GM21529 (cell line): ENCODE measurements at regions not wholly inside any gene's neighbourhood (a gene's known extent, or its start where the extent isn't known, plus 50 kb on each side); places are given as distances from the start of the nearest gene placed in this dataset.
"Not testable (repeated sequence)": the region's sequence is repeated elsewhere in the genome, so short reads cannot be mapped to it uniquely, and the experiment has no call there.

Source experiments
- ATAC-seq: cut with Tn5 transposase; IDR thresholded peaks from one replicate; pipeline ENCODE4 v1.9.1; 2021; ENCODE audit not compliant: unreplicated experiment

- no peak for ATAC-seq
These were observed 115.0 kb upstream of the SLIT3 start for GRCh38 chr5:169415948-169416347.

DNA sequence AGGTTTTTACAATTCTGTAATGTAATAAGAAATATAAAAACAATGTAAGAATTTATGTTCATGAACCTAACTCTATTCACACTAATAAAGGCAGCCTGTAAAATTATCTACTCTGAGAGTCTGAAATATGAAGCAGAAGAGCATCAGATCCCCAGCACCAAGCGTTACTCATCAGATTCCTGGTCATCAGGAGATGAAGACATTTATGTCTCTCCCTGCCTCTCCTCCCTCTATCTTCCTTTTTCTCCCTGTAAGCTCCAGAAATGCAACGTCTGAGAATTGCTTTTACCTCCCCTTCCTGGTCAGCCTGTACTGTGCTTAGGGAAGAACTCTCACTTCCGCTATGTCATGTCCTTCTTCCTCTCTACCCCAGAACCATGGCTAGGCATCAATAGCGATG lies 114.4 kb upstream of the SLIT3 start:
- no peak for ATAC-seq

GRCh38 chr5:169413416-169413815 lies 112.5 kb upstream of the SLIT3 start:
- no peak for ATAC-seq

DNA sequence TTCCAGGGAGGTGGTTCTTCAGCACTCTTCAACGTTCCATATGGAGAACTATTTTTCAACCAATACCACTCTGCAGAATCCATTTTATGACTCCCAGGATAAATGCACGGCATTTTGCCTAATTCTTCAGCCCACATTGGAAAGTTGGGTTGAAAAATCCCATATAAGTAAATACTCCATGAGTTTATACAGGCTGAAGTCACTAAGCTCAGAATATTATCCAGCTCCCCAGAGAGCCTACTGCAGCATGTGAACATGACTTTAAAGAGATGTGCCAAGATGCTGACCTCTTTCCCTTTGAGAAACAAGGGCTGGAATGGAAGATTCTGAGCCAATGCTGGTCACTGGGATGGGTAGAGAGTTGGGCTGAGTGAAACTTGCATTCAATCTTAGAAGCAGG lies 111.9 kb upstream of the SLIT3 start:
- ATAC-seq = no peak

DNA sequence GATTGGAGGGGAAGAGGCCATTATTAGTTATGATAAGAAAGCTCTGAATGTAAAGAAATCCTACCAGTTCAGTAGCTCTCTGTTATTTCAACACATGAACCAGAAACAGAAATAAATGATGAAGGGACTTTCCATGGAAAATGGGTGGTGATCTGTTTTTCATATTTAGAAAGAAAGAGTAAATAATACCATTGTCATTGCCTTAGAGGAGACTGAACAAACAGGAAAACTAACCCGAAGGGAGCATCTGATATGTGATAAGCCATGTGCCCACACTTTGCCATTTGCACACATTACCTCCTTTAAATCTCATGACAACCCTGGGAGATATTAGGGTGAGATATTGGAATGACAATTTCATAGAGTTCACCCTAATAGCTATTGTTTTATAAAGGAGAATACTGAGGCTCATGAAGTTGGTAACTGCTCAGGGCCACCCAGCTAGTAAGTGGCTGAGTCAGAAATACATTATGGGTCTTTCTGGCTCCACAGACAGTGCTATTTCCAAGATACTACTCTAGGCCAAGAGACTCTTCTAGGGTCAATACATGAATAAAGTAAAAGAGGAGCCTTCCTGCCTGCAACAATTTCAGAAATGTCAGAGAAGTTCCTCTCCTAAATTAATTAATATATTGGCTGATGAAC lies 111.0 kb upstream of the SLIT3 start:
- ATAC-seq = no peak

DNA sequence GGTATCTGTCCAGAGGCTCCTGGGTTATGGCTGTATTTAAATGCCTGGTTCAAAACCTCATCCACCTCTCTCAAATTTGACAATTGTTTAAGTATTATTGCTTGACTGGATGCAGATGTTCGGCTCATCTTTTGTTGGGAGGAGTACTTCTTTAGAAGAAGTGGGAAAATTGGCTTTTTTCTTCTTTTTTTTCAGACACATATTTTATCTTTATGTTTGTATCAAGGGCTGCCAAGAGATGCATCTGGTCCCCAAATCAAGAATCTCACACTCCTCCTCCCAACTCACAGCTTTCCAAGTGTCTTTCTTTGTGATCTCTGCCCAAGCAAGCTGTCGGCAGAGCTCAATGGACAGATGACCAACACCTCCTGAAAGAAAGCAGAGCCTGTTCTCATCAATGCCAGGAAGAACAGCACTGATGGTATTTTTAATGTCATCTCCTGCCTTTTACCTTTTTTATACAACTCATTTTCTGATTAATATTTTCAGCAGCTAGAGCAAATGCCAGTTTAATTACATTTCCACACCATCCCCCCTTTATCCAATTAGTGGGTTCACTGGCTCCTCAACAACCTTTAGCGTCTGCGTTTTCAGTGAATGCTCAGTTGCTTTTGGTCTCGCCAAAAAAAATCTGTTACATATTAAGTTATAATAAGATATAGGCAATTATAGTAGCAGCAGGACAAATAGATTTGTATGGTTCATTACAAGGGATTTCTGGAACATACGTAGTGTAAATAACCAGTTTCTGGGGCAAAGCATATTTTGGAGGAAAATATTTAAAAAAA lies 110.3 kb upstream of the SLIT3 start:
- no peak for ATAC-seq

GRCh38 chr5:169408731-169409130 lies 107.8 kb upstream of the SLIT3 start:
- no peak for ATAC-seq

GRCh38 chr5:169408171-169408570 lies 107.2 kb upstream of the SLIT3 start:
- no peak for ATAC-seq

DNA sequence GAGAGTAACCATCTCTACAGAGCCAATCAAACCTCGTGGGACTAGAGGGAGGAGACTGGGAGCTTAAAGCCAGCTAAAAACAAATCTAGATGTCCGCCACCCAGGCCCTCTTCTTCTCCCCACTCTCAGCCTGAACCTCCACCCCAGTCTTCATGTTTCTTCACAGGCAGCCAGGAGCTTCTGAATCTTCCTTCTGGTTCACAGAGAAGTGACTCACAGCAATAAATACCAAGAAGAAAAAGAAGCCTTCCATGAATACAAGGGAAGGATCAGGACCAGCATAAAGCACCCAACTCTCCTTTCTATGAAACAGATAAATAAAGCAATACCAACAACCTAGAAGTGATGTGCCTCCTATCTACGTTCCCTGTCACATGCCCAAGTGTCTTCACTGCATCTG lies 103.3 kb upstream of the SLIT3 start:
- ATAC-seq = no peak

DNA sequence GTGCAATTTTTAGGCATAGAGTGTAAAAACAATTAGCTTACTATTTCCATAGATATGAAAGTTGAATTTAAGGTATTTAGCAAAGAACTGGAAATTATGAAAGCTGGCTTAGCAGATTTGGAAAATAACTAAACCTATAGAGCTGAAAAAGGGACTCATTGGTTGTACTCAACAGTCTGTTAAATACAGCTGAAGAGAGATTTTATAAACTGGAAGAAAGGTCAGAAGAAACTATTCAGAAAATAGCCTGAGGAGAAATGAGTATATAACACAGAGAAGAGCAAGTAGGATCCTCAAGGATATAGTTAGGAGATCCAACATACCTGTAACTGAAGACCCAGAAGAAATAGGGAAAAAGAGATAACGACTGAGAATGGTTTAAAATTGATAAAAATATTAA lies 97.6 kb upstream of the SLIT3 start:
- no peak for ATAC-seq

DNA sequence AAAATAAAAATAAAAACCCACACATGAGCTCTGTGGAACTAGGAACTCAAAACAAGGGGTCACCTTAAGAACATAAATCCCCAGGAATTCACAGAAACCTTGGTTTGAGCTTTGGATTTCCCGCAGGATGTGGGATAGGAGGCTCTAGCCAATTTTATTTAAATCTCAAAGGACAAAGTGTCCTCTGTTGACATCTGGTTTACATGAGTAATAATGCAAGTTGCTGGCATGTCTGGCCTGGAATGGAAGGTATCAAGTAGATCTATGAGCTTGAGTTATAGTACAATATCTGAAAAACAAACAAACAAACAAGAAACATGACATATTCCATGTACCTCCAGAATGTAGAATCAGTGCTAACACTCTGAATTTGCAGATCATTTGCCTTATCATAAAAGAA lies 94.2 kb upstream of the SLIT3 start:
- ATAC-seq = no peak

DNA sequence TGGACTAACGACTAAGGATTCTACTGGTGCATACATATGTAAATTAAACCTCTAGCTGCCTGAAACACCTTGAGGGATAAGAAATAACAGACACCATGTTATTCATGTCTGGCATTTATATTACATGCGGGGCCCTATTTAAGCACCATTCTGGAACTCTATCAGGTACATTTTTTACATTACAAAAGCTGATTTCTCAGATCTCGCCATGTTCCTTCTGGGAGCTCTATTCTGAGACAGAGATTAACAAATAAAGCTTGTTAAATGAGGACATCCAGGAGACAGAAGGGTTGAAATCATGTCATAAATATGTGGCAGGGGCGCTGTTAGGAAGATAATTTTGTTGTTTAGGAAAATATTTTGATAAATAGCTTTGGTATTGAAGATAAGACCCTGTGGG lies 93.4 kb upstream of the SLIT3 start:
- ATAC-seq = no peak

DNA sequence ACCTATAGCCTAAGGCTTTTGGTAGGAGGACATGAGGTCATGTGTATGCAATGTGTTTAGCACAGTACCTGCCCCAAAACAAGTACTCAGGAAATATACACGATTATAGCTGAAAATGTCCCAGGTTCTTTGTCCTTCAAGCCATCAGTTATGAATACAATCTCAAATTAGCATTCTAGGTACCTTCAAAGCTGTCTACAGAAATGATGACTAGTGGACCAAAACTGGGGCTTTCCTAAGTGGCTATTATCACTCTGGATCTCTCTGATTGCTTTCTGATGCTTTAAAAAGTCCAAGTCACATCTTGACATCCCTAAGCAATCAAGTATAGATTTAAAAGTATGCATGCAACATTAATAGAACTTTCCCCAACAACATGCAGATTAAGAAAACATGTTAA lies 93.0 kb upstream of the SLIT3 start:
- no peak for ATAC-seq

DNA sequence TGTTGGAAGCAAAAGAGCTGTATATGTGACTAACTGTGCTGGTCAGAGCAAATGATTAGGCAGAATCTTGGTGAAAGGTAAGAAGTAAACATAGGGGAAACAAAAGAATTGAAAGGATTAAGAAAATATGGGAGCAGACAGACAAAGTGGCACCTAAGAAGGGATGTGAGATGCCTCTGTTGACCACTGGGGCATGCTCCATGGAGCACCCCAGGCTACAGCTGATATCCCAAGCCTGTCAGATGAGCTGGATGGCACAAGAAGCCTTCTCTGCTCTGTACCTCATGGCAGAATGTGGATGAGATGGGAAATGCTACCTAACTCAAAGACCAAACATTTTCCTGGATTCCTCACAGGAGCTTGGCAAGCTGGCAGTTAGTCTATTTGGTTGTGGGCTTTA lies 89.3 kb upstream of the SLIT3 start:
- ATAC-seq = no peak

GRCh38 chr5:169389318-169389717 lies 88.4 kb upstream of the SLIT3 start:
- ATAC-seq = no peak

GRCh38 chr5:169385636-169386035 lies 84.7 kb upstream of the SLIT3 start:
- no peak for ATAC-seq

DNA sequence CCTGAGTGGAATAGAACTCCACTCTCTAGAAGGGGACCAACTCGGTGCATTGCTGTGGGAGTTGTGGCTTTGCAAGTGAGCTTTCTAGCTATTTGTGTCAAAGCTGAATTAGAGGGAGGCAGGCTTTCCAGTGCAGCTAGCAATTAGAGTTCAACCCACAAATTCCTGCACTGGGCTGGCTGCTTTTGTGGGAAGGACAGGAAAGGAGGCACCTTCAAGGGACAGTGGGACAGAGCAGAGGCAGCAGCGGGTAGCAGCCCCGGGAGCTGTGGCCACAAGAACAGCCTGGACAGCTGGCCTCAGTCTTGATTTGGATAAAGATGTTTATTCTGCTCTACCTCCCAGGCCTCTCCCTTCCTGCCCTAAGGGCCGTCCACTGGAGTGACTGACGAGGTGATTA lies 83.7 kb upstream of the SLIT3 start:
- no peak for ATAC-seq

DNA sequence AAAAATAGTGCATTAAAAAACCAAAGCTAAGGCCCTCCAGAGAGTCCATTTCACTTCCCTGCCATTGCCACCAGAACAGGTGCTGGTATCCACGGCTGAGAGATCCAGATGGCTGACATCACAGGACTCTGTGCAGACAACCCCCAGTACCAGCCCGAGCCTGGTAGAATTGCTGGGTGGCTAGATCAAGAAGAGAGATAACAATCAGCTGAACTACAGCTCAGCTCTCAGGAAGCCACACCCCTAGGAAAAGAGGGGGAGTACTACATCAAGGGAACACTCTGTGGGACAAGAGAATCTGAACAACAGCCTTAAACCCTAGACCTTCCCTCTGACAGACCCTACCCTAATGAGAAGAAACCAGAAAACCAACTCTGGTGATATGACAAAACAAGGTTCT lies 73.8 kb upstream of the SLIT3 start:
- ATAC-seq = no peak

- ATAC-seq = no peak
These were observed 73.2 kb upstream of the SLIT3 start for GRCh38 chr5:169374111-169374510.

GRCh38 chr5:169371801-169372200 lies 70.9 kb upstream of the SLIT3 start:
- ATAC-seq = not testable (repeated sequence)

- ATAC-seq = no peak
These were observed 68.2 kb upstream of the SLIT3 start for GRCh38 chr5:169369130-169369529.

- ATAC-seq = no peak
These were observed 66.9 kb upstream of the SLIT3 start for GRCh38 chr5:169367861-169368260.

- no peak for ATAC-seq
These were observed 56.4 kb upstream of the SLIT3 start for GRCh38 chr5:169357291-169357690.
